KOPT-K1 (cell line): ENCODE measurements at regions not wholly inside any gene's neighbourhood (a gene's known extent, or its start where the extent isn't known, plus 50 kb on each side); places are given as distances from the start of the nearest gene placed in this dataset.

ENCODE experiments used
- H3K27ac ChIP-seq: fragments of 200-600 bp; sonication (generic); 2 replicates; pipeline ENCODE4 v1.5.1; 2016; ENCODE audit warnings: antibody characterized with exemption, mild to moderate bottlenecking, low read depth, low read length; ENCODE audit not compliant: poor library complexity, severe bottlenecking
- H3K36me3 ChIP-seq: fragments of 200-600 bp; sonication (generic); 2 replicates; pipeline ENCODE4 v1.5.1; 2017; ENCODE audit warnings: antibody characterized with exemption, mild to moderate bottlenecking, low read length, moderate library complexity; ENCODE audit not compliant: insufficient read depth
- H3K9me3 ChIP-seq: fragments of 200-600 bp; sonication (generic); 2 replicates; pipeline ENCODE4 v1.5.1; 2017; ENCODE audit warnings: antibody characterized with exemption, low read length, mild to moderate bottlenecking; ENCODE audit not compliant: insufficient read depth, poor library complexity, severe bottlenecking

DNA sequence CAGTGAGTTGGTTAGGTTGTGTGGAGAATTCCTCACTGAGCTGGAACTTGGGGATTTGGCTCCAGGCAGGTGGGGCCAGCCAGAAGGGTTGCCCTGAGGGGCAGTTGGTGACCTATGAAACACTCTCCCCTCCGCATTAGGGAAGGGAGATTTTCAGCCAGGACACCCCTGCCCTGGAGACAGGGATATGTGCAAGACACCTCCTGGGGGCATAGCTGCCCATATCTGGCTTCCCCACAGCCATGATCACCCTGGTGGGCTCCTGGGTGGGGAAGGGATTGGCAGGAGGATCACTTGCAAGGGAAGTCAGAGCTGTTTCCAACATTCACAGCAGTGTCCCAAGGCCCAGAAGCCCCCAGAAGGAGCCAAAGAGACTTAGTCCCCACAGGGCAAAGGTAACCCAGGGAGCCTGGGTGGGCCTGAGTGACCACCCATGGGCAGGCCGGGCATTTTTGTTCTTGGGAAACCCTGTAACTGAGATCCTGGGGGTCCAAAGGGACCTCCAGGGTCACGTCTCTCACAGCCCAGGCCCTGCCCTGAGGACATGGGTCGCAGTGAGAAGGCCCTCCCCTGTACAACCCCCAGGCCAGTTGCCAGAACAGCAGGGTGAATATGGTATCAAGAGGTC is 145.8 kb downstream of the MRPL14 start:
- no peaks in the 10 kb centered on the region for H3K9me3 ChIP-seq
- no peak overlapping the region for H3K27ac ChIP-seq
- H3K36me3 ChIP-seq = no peaks in the 10 kb centered on the region

DNA sequence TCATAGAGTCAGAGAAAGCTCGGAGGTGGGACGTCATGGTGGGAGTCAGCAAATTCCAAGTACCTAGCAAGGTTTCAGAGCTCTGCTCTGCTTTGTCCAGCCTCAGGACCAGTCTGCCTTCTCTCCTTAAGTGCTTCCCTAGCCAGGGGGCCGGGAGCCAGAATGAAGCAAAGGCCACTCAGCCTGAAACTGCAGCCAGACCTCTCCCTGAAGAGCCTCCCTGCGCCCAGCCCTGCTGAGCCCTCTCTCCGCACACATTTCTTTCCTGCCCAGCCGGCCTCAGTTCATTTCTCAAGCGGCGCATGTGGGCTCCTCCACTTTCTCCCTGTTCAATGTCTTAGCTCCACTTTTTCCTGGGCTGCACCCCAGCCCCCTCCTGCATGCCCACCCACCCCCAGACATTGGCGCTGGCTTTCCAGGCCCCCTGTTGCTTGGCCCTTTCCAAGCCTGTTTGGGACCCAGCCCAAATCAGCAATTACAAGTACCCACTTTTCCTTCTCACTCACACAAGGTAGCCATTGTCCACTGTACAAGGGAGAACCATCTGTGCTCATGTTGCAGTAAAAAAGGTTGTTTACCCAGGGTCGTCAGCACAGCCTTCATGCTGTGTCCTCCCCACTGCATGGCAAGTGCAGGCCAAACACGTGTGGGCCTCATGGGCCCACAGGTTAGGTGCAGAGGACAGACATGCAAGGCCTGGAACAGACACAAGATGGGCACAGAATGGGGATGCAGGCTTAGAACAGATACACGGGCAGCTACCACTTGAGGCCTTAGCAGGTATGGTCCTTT is 147.1 kb downstream of the MRPL14 start:
- H3K27ac ChIP-seq = no peak overlapping the region
- peaks cover 10% of the 10 kb centered on the region for H3K9me3 ChIP-seq
- H3K36me3 ChIP-seq = no peaks in the 10 kb centered on the region

DNA sequence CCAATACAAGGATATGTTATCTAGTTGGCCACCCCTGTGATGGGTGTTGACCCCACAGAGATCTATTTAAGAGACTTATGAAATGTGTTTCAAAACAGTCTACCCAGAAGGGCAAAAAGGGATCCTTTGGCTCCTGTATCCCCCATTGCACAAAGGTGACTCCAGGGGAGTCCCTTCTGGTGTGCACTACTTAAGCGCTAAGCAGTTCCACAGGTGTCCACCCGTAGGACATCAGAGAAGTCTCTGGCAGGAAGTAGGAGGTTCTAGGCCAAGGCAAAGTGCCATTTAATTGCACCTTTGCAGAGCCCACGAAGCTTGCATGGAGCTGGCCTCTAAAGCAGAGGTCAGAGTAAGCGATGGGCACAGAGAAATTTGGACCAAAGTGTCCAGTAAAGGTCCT is 147.7 kb downstream of the MRPL14 start:
- H3K27ac ChIP-seq = no peak overlapping the region
- H3K9me3 ChIP-seq = peaks cover 10% of the 10 kb centered on the region
- no peaks in the 10 kb centered on the region for H3K36me3 ChIP-seq

DNA sequence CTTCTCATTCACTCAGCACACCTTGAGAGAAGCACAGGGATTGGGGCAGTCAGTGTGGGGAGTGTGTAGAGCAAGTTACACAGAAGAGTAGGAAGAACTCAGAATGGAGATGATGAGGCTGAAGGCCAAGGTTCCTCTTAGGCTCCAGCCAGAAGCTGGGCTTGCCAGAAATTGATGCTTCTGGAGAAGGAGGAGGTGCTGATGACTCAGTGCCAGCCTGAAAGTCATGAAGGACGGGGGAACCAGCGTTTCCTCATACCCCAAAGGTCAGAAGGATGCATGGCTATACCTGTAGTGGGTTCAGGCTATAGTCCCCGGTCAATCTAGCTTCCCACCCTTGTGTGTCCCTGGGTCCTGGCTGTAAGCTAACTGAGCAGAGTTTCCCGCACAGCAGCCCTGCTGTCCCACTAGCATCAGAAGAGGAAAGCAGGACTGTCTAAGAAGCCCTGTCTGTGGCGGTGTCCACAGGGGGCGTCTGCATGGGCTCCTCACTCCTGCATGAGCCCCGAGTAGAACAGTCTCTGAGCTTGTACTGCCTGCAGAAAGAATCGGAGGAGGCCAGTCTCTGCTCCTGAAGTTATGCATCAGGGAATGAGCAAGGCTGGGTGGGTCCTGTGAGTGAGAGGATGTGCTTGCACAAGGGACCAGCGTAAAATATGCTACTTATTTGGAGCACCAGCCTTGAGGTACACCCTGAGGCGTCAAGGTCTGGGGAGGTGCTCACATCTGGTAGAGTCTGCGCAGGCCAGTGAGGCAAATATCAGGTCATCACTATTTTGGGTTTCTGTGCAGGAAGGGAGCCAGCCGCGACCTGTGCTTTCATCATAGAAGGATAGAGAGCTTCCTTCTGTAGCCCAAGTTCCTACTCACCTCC is 148.5 kb downstream of the MRPL14 start:
- no peaks in the 10 kb centered on the region for H3K36me3 ChIP-seq
- no peak overlapping the region for H3K27ac ChIP-seq
- peaks cover 10% of the 10 kb centered on the region for H3K9me3 ChIP-seq

DNA sequence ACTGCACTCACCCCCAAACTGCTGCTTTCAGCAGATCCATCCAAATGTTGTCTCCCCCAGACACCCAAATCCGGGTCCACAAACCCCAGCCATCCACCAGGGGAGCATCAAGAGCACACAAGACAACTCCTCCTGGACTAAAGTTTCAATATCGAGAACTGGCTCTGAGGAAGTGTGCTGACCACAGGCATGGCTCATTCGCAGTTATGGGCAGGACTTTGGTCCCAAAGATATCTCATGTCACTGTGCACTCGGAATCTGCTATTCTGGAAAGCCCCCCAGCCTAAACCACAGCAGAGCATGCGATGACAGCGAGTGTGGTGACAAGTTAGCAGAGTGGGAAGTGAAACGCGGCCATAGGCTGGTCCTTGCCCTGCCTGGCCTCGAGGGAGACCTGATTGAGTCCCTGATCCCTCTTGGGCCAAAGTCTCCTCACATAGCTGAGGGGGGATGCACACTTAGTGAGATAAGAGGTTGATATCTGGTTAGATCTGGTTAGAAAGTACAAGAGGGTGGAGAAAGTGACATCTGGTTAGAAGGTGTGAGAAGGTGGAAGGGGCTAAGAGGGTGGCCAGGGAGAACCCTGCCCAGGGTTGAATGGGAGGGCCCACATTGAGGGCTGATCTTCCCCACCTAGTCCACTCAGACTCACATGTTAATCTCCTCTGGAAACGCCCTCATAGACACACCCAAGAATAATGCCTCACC is 149.7 kb downstream of the MRPL14 start:
- no peak overlapping the region for H3K27ac ChIP-seq
- peaks cover 10% of the 10 kb centered on the region for H3K9me3 ChIP-seq
- no peaks in the 10 kb centered on the region for H3K36me3 ChIP-seq

DNA sequence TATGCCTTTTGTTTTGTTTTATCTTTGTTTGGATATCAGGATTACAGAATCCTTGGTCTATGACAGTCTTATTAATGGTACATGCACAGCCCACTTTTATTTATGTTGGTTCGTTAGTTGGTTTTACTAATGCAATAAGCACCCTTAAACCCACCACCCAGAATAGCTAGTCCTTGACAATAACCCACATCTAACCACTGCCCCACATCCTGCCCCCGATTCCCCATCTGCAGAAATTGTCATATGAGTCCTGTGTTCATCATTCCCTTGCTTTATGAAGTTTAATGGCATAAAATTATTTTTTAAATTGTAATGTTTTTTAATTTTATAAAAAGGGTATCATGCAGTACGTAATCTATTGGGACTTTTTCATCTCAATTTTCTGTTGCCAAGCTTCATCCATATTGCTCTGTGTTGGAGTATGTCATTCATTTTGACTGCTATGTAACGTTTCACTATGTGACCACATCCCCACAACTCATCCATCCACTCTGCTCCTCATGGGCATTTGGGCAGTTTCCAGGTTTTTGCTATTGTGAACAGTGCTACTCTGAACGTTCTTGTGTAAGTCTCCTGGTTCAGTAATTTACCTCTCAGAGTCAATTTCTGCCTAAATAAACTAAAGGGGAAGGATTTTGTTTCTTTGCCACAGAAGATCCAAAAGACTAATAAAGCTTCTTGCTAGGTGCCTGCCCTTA is 150.4 kb downstream of the MRPL14 start:
- H3K27ac ChIP-seq = no peak overlapping the region
- no peaks in the 10 kb centered on the region for H3K36me3 ChIP-seq
- peaks cover 10% of the 10 kb centered on the region for H3K9me3 ChIP-seq

DNA sequence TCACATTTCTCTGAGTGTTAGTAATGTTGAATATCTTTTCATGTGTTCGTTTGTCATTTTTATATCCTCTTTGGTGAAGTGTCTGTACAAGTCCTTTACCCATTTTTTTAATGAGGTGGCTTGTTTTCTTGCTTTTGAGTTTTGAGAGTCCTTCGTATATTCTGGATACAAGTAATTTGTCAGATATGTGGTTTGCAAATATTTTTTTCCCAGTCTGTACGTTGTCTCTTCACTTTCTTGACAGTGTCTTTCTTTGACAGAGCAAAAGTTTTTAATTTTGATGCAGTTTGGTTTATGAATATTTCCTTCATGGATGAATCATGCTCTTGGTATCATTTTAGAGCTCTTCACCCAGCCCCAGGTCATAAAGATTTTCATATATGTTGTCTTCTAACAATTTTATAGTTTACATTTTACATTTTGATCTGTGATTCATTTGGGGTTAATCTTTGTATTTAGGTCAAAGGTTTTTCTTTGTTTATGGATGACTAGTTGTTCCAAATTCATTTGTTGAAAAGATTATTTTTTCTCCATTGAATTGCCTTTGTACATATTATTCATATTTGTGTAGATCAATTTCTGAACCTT is 152.5 kb downstream of the MRPL14 start:
- H3K27ac ChIP-seq = no peak overlapping the region
- no peaks in the 10 kb centered on the region for H3K36me3 ChIP-seq
- peaks cover 10% of the 10 kb centered on the region for H3K9me3 ChIP-seq

DNA sequence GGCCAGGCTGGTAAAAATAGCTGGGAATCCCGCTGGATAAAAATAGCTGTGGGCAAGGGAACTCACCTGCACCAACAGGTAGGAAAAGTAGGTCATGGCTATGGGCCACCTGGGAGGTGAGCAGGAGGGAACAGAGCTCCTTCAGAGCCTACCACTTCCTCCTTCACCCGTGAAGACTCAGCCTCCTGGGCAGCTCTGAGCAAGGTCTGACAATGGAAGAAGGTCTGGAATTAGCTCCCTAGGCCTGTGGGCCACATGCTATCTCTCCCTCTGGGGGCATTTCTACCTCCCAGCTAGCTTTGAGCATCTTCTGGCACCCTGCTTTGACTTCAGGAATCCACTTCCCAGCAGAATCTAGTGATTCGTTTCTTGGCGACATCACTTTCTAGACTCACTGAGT is 153.9 kb downstream of the MRPL14 start:
- Histone ChIP-seq H3K27ac (no peak overlapping the region), H3K9me3 (peaks cover 10% of the 10 kb centered on the region), H3K36me3 (no peaks in the 10 kb centered on the region)

DNA sequence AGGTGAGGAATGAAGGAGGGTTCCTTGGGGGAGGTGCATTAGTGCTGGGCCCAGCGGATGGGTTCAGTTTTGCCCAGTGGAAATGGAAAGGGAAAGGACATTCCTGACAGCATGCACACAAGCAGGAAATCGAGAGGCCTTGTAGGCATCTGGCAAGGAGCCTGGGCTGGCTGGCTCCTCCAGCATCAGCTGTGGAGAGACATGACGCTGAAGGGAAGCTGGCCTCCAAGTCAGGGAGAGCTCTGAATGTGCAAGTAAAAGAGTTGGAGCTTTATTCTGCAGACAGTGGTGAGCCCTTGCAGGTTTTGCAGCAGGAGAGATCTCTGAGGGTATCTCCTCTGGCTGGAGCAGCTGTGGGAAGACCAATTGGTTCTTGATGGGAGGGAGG is 154.3 kb downstream of the MRPL14 start:
- Histone ChIP-seq H3K9me3 (peaks cover 10% of the 10 kb centered on the region), H3K27ac (no peak overlapping the region), H3K36me3 (no peaks in the 10 kb centered on the region)

DNA sequence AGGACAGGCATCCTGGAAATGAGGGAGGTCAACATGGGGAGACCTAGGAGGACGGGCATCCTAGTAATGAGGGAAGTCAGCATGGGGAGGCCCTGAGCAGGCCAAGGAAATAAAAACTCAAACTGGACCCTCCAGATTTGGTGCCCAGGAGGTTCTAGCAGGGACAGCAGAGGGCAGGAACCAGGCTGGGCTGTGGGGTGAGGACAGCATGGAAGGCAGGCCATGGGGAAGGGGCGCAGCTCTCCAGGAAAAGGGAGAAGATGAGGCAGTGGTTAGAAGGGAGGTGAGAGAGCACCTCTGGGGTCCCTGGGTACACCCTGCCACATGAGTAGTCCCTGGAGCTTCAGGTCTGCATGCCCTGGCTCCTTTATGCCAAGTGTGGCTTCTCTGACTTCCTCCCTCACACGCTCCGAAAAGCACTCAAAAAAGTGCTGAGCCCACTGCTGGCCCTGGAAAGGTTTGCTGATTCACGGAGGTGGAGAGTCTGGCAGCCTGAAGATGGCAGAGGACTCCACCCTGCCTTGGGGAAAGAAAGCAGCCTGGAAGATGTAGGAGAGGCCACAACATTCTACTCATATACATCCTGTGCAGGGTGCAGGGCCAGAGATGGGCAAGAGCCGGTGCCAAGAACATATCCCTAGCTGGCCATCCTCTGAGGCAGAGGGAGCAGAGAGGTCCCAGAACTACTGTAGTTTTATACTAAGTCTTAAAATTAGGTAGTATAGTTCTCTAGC is 154.9 kb downstream of the MRPL14 start:
- Histone ChIP-seq H3K27ac (no peak overlapping the region), H3K9me3 (peaks cover 10% of the 10 kb centered on the region), H3K36me3 (no peaks in the 10 kb centered on the region)

DNA sequence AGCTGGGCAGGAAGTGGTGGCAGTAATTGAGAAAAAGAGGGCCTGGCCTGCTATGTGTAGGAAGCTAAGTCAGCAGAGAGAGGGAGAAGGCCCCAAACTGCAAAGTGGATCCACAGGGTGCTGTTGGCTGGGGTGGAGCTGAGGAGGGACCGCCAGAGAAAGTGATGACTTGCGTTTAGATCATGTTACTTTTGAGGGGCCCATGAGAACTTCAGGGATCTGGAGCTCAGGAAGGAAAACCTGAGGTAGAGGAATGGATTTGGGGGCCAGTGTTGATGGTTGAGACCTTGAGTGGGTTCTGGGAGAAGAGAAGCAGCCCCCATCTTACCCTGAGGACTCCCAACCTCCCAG is 155.5 kb downstream of the MRPL14 start:
- Histone ChIP-seq H3K9me3 (peaks cover 10% of the 10 kb centered on the region), H3K36me3 (no peaks in the 10 kb centered on the region), H3K27ac (no peak overlapping the region)

DNA sequence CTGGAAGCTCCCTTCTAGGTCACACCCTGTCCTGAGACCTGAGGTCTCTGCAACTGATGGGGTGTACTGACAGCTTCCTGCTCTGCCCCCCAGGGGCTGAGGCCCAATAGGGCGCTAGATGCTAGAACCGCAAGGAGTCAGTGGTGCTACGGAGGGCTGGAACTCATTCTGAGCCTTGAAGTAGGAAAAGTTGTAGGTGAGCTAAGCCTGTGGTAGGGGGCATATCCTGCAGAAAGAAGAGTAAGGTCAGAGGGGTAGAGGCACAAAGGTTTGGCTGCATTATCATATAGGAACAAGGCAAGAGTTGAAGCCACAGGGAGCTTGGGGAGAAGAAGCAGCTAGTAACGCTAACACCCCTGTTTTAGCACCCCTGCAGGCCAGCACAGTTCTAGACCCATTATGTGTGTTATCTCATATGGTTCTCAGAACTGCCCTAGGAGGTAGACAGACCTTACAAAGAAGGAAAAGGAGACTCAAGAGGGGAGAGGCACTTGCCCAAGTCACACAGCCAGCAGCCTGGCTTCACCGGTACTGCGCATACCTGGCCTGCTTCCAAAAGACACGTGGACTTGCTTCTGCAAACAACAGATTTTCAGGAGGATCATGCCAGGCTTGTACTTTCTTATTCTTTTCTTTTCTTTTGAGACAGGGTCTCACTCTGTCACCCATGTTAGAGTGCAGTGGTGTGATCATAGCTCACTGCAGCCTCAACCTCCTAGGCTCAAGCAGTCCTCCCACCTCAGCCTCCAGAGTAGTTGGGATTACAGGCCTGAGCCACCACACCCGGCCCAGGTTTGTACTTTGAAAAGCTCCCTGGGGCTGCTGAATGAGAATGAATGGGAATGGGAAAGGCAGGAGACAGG is 156.1 kb downstream of the MRPL14 start:
- no peaks in the 10 kb centered on the region for H3K36me3 ChIP-seq
- H3K27ac ChIP-seq = no peak overlapping the region
- peaks cover 7% of the 10 kb centered on the region for H3K9me3 ChIP-seq
